Mononuclear cell (primary cell): ENCODE measurements at regions not wholly inside any gene's neighbourhood (a gene's known extent, or its start where the extent isn't known, plus 50 kb on each side); places are given as distances from the start of the nearest gene placed in this dataset.

ENCODE experiments used
- H3K27me3 ChIP-seq: 2 replicates; pipeline ENCODE4 v1.6.0; 2011; ENCODE audit warnings: low read length, control low read depth; ENCODE audit not compliant: insufficient read depth
- H3K4me1 ChIP-seq: 2 replicates; pipeline ENCODE4 v1.5.1; 2011; ENCODE audit warnings: mild to moderate bottlenecking, low read length, control low read depth; ENCODE audit not compliant: insufficient read depth
- H3K4me3 ChIP-seq: 2 replicates; pipeline ENCODE4 v1.5.1; 2011; ENCODE audit warnings: mild to moderate bottlenecking, low read length, moderate library complexity
- H3K9me3 ChIP-seq: 2 replicates; pipeline ENCODE4 v1.5.1; 2011; ENCODE audit warnings: low read depth, mild to moderate bottlenecking, control low read depth, low read length

- H3K9me3 ChIP-seq: no peaks in the 10 kb centered on the region
- H3K4me3 ChIP-seq: no peak overlapping the region
- H3K27me3 ChIP-seq: no peaks in the 10 kb centered on the region
- H3K4me1 ChIP-seq: no peaks in the 10 kb centered on the region
Measured at GRCh38 chr21:31503467-31503866, 156.0 kb upstream of the SOD1 start.

- Histone ChIP-seq H3K4me3 (no peak overlapping the region), H3K9me3 (no peaks in the 10 kb centered on the region), H3K27me3 (no peaks in the 10 kb centered on the region), H3K4me1 (no peaks in the 10 kb centered on the region)
Measured at GRCh38 chr21:31502537-31503143, 156.9 kb upstream of the SOD1 start.

- Histone ChIP-seq H3K4me1 (no peaks in the 10 kb centered on the region), H3K27me3 (no peaks in the 10 kb centered on the region), H3K4me3 (no peak overlapping the region), H3K9me3 (no peaks in the 10 kb centered on the region)
Measured at GRCh38 chr21:31501926-31502325, 157.6 kb upstream of the SOD1 start.

- Histone ChIP-seq H3K4me1 (no peaks in the 10 kb centered on the region), H3K9me3 (no peaks in the 10 kb centered on the region), H3K4me3 (no peak overlapping the region), H3K27me3 (no peaks in the 10 kb centered on the region)
Measured at GRCh38 chr21:31500982-31501381, 156.9 kb upstream of the TIAM1 start.

GRCh38 chr21:31500071-31500470 is 156.0 kb upstream of the TIAM1 start:
- H3K27me3 ChIP-seq: no peaks in the 10 kb centered on the region
- H3K9me3 ChIP-seq: no peaks in the 10 kb centered on the region
- H3K4me1 ChIP-seq: no peaks in the 10 kb centered on the region
- no peak overlapping the region for H3K4me3 ChIP-seq

GRCh38 chr21:31498985-31499384 is 154.9 kb upstream of the TIAM1 start:
- H3K4me1 ChIP-seq: no peaks in the 10 kb centered on the region
- no peaks in the 10 kb centered on the region for H3K9me3 ChIP-seq
- no peak overlapping the region for H3K4me3 ChIP-seq
- H3K27me3 ChIP-seq: no peaks in the 10 kb centered on the region

- Histone ChIP-seq H3K9me3 (no peaks in the 10 kb centered on the region), H3K4me1 (no peaks in the 10 kb centered on the region), H3K4me3 (no peak overlapping the region), H3K27me3 (no peaks in the 10 kb centered on the region)
Measured at GRCh38 chr21:31497914-31498313, 153.9 kb upstream of the TIAM1 start.

- Histone ChIP-seq H3K4me3 (no peak overlapping the region), H3K27me3 (no peaks in the 10 kb centered on the region), H3K9me3 (no peaks in the 10 kb centered on the region), H3K4me1 (no peaks in the 10 kb centered on the region)
Measured at GRCh38 chr21:31493350-31493880, 149.4 kb upstream of the TIAM1 start.

- Histone ChIP-seq H3K4me1 (no peaks in the 10 kb centered on the region), H3K9me3 (no peaks in the 10 kb centered on the region), H3K27me3 (no peaks in the 10 kb centered on the region), H3K4me3 (no peak overlapping the region)
Measured at GRCh38 chr21:31491617-31492016, 147.6 kb upstream of the TIAM1 start.

GRCh38 chr21:31490443-31490842 is 146.4 kb upstream of the TIAM1 start:
- H3K9me3 ChIP-seq: no peaks in the 10 kb centered on the region
- no peaks in the 10 kb centered on the region for H3K27me3 ChIP-seq
- no peaks in the 10 kb centered on the region for H3K4me1 ChIP-seq
- H3K4me3 ChIP-seq: no peak overlapping the region

- Histone ChIP-seq H3K4me1 (no peaks in the 10 kb centered on the region), H3K9me3 (no peaks in the 10 kb centered on the region), H3K4me3 (no peak overlapping the region), H3K27me3 (no peaks in the 10 kb centered on the region)
Measured at GRCh38 chr21:31489726-31490125, 145.7 kb upstream of the TIAM1 start.

GRCh38 chr21:31489014-31489413 is 145.0 kb upstream of the TIAM1 start:
- no peaks in the 10 kb centered on the region for H3K27me3 ChIP-seq
- no peak overlapping the region for H3K4me3 ChIP-seq
- H3K9me3 ChIP-seq: no peaks in the 10 kb centered on the region
- no peaks in the 10 kb centered on the region for H3K4me1 ChIP-seq

GRCh38 chr21:31484219-31484618 is 140.2 kb upstream of the TIAM1 start:
- H3K9me3 ChIP-seq: peaks cover 7% of the 10 kb centered on the region
- H3K27me3 ChIP-seq: no peaks in the 10 kb centered on the region
- no peak overlapping the region for H3K4me3 ChIP-seq

GRCh38 chr21:31483146-31483545 is 139.1 kb upstream of the TIAM1 start:
- Histone ChIP-seq H3K4me3 (no peak overlapping the region), H3K9me3 (peaks cover 7% of the 10 kb centered on the region), H3K4me1 (no peaks in the 10 kb centered on the region), H3K27me3 (no peaks in the 10 kb centered on the region)

More at GRCh38 chr21:31484219-31484618, 140.2 kb upstream of the TIAM1 start:
- H3K4me1 ChIP-seq: no peaks in the 10 kb centered on the region

GRCh38 chr21:31482460-31482859 is 138.4 kb upstream of the TIAM1 start:
- Histone ChIP-seq H3K27me3 (no peaks in the 10 kb centered on the region), H3K4me3 (no peak overlapping the region), H3K9me3 (peaks cover 7% of the 10 kb centered on the region), H3K4me1 (no peaks in the 10 kb centered on the region)

- no peak overlapping the region for H3K4me3 ChIP-seq
- H3K4me1 ChIP-seq: no peaks in the 10 kb centered on the region
- H3K27me3 ChIP-seq: no peaks in the 10 kb centered on the region
- H3K9me3 ChIP-seq: peaks cover 7% of the 10 kb centered on the region
Measured at GRCh38 chr21:31480228-31480627, 136.2 kb upstream of the TIAM1 start.
